IMR-90 (cell line): ENCODE measurements at regions not wholly inside any gene's neighbourhood (a gene's known extent, or its start where the extent isn't known, plus 50 kb on each side); places are given as distances from the start of the nearest gene placed in this dataset.

Experiments used
- ATAC-seq: fragments of 200-7000 bp; cut with Tn5 transposase; 2 replicates; pipeline ENCODE4 v1.9.1; 2020; ENCODE audit warnings: low read depth, mild to moderate bottlenecking, moderate library complexity
- BruUV-seq: library from RNA; stranded (reverse); fragments of 400-500 nt; replicated peaks from 2 replicates; lab custom pipeline; 2021; lab: Mats Ljungman, UMichigan
- CTCF ChIA-PET: fragments of 300-600 bp; formaldehyde crosslinking; extraction: SDS; loops from one replicate; lab custom pipeline; 2021; ENCODE audit warnings: antibody characterized with exemption; lab: Yijun Ruan, JAX
- POLR2A ChIA-PET: fragments of 300-600 bp; sonication (Branson Sonifier 250); formaldehyde crosslinking; loops from one replicate; lab custom pipeline; 2022; ENCODE audit warnings: antibody characterized with exemption; ENCODE audit not compliant: unreplicated experiment; lab: Charles Lee
- DNase-seq: peaks from one replicate; pipeline ENCODE4 v3.0.0; 2013
- H2AFZ ChIP-seq: replicated peaks from 2 replicates; pipeline ENCODE3; 2013; ENCODE audit warnings: low read length, mild to moderate bottlenecking; ENCODE audit not compliant: poor library complexity
- H2AK5ac ChIP-seq: 2 replicates; pipeline ENCODE4 v1.6.1; 2013; ENCODE audit warnings: low read depth, low read length, inconsistent platforms
- H2AK9ac ChIP-seq: replicated peaks from 2 replicates; pipeline ENCODE3; 2013; ENCODE audit warnings: mild to moderate bottlenecking, low read depth, low read length, moderate library complexity; ENCODE audit not compliant: poor library complexity
- H2BK120ac ChIP-seq: 2 replicates; pipeline ENCODE4 v1.6.1; 2013; ENCODE audit warnings: low read depth, low read length, inconsistent platforms
- H2BK15ac ChIP-seq: 3 replicates; pipeline ENCODE4 v1.6.1; 2013; ENCODE audit warnings: low read depth, low read length, inconsistent platforms
- H2BK20ac ChIP-seq: 2 replicates; pipeline ENCODE4 v1.6.1; 2013; ENCODE audit warnings: low read depth, mild to moderate bottlenecking, inconsistent platforms, low read length, moderate library complexity
- H2BK5ac ChIP-seq: 2 replicates; pipeline ENCODE4 v1.6.1; 2013; ENCODE audit warnings: mild to moderate bottlenecking, low read depth, low read length, inconsistent platforms; ENCODE audit not compliant: poor library complexity, severe bottlenecking
- H3K14ac ChIP-seq: replicated peaks from 2 replicates; pipeline ENCODE4 v1.6.1; 2013; ENCODE audit warnings: low read depth, low read length, inconsistent platforms
- H3K18ac ChIP-seq: 2 replicates; pipeline ENCODE4 v1.6.1; 2013; ENCODE audit warnings: low read depth, low read length, control low read depth
- H3K23ac ChIP-seq: 2 replicates; pipeline ENCODE4 v1.6.1; 2013; ENCODE audit warnings: low read depth, low read length, inconsistent platforms
- H3K27ac ChIP-seq: 2 replicates; pipeline ENCODE4 v1.5.1; 2013; ENCODE audit warnings: mild to moderate bottlenecking, control low read depth, low read length; ENCODE audit not compliant: insufficient read depth
- H3K27me3 ChIP-seq: 2 replicates; pipeline ENCODE4 v1.6.1; 2013; ENCODE audit warnings: low read length; ENCODE audit not compliant: control insufficient read depth, insufficient read depth
- H3K36me3 ChIP-seq: 2 replicates; pipeline ENCODE4 v1.6.1; 2013; ENCODE audit warnings: low read length, mixed read lengths; ENCODE audit not compliant: control insufficient read depth, insufficient read depth
- H3K4ac ChIP-seq: 2 replicates; pipeline ENCODE4 v1.6.1; 2013; ENCODE audit warnings: low read depth, low read length, inconsistent platforms
- H3K4me1 ChIP-seq: 2 replicates; pipeline ENCODE4 v1.6.1; 2013; ENCODE audit warnings: low read length, mixed read lengths; ENCODE audit not compliant: control insufficient read depth, insufficient read depth
- H3K4me2 ChIP-seq: 2 replicates; pipeline ENCODE4 v1.6.1; 2013; ENCODE audit warnings: low read depth, mild to moderate bottlenecking, control low read depth, low read length, moderate library complexity
- H3K4me3 ChIP-seq: 2 replicates; pipeline ENCODE4 v1.5.1; 2013; ENCODE audit warnings: low read depth, mild to moderate bottlenecking, control low read depth, low read length, moderate library complexity; ENCODE audit not compliant: insufficient read depth
- H3K56ac ChIP-seq: 2 replicates; pipeline ENCODE4 v1.6.1; 2013; ENCODE audit warnings: low read length, inconsistent platforms; ENCODE audit not compliant: insufficient read depth; ENCODE audit errors: extremely low read depth
- H3K79me1 ChIP-seq, 2 experiments: 2 replicates each; pipeline ENCODE4 v1.6.1; 2013; ENCODE audit warnings: low read length in 2 of 2, inconsistent platforms in 1 of 2, low read depth in 1 of 2
- H3K9ac ChIP-seq: 2 replicates; pipeline ENCODE4 v1.6.1; 2013; ENCODE audit warnings: low read depth, low read length, control low read depth
- H3K9me1 ChIP-seq: 2 replicates; pipeline ENCODE4 v1.6.1; 2013; ENCODE audit warnings: low read length, inconsistent platforms; ENCODE audit not compliant: insufficient read depth
- H3K9me3 ChIP-seq: 2 replicates; pipeline ENCODE4 v1.6.1; 2013; ENCODE audit warnings: low read length; ENCODE audit not compliant: control insufficient read depth, insufficient read depth
- H4K20me1 ChIP-seq: 2 replicates; pipeline ENCODE4 v1.6.1; 2013; ENCODE audit warnings: low read length, inconsistent platforms; ENCODE audit not compliant: insufficient read depth
- H4K5ac ChIP-seq: 2 replicates; pipeline ENCODE4 v1.6.1; 2013; ENCODE audit warnings: mild to moderate bottlenecking, low read depth, low read length, control low read depth
- H4K8ac ChIP-seq, 2 experiments: 2 replicates each; pipeline ENCODE4 v1.6.1; 2013; ENCODE audit warnings: low read depth in 2 of 2, low read length in 2 of 2, control low read depth in 1 of 2, inconsistent platforms in 1 of 2
- H4K91ac ChIP-seq: 2 replicates; pipeline ENCODE4 v1.6.1; 2013; ENCODE audit warnings: low read depth, low read length, inconsistent platforms; ENCODE audit not compliant: insufficient read depth
- BHLHE40 ChIP-seq: fragments of 150-350 bp; IDR thresholded peaks from 2 replicates; pipeline ENCODE4 v1.6.1; 2016; ENCODE audit warnings: mild to moderate bottlenecking, low read depth, low read length
- CEBPB ChIP-seq: IDR thresholded peaks from 2 replicates; pipeline ENCODE4 v1.6.1; 2012; ENCODE audit warnings: low read depth, low read length, improper control_type of control experiment
- CHD1 ChIP-seq: IDR thresholded peaks from 2 replicates; pipeline ENCODE4 v1.6.1; 2012; ENCODE audit warnings: low read depth, low read length, improper control_type of control experiment
- FOS ChIP-seq: fragments of 150-350 bp; IDR thresholded peaks from 2 replicates; pipeline ENCODE4 v1.6.1; 2016; ENCODE audit warnings: low read depth, low read length
- MAFK ChIP-seq: IDR thresholded peaks from 2 replicates; pipeline ENCODE4 v1.6.1; 2012; ENCODE audit warnings: low read depth, low read length, improper control_type of control experiment
- MAZ ChIP-seq: IDR thresholded peaks from 2 replicates; pipeline ENCODE4 v1.6.1; 2012; ENCODE audit warnings: low read depth, mild to moderate bottlenecking, low read length, improper control_type of control experiment, moderate library complexity, borderline replicate concordance
- MXI1 ChIP-seq: IDR thresholded peaks from 2 replicates; pipeline ENCODE4 v1.6.1; 2012; ENCODE audit warnings: low read depth, mild to moderate bottlenecking, low read length, moderate library complexity, borderline replicate concordance
- NFE2L2 ChIP-seq: fragments of 150-350 bp; IDR thresholded peaks from 2 replicates; pipeline ENCODE4 v1.6.1; 2016; ENCODE audit warnings: low read depth, mild to moderate bottlenecking, low read length
- POLR2A ChIP-seq: IDR thresholded peaks from 2 replicates; pipeline ENCODE4 v1.6.1; 2012; ENCODE audit warnings: mild to moderate bottlenecking, low read depth, low read length
- RAD21 ChIP-seq: IDR thresholded peaks from 2 replicates; pipeline ENCODE4 v1.6.1; 2012; ENCODE audit warnings: low read length, improper control_type of control experiment
- RCOR1 ChIP-seq: IDR thresholded peaks from 2 replicates; pipeline ENCODE4 v1.6.1; 2012; ENCODE audit warnings: mild to moderate bottlenecking, low read length, improper control_type of control experiment; ENCODE audit not compliant: insufficient replicate concordance
- RFX5 ChIP-seq: IDR thresholded peaks from 2 replicates; pipeline ENCODE4 v1.8.0; 2012; ENCODE audit warnings: low read depth, mild to moderate bottlenecking, low read length, moderate library complexity
- SMC3 ChIP-seq: fragments of 150-350 bp; IDR thresholded peaks from 2 replicates; pipeline ENCODE4 v1.6.1; 2016; ENCODE audit warnings: low read depth, mild to moderate bottlenecking, antibody characterized with exemption, low read length, moderate library complexity
- WGBS, 2 experiments: methylation state at CpG; one replicate each; pipeline versions ENCODE4 v1.1.5 to v1.1.7; 2013; ENCODE audit warnings: missing lambda C conversion rate in 2 of 2; ENCODE audit not compliant: insufficient read length in 1 of 2; ENCODE audit errors: extremely low coverage in 2 of 2; 5-methylcytosine and 5-hydroxymethylcytosine counted together
- dilution Hi-C: fragments of 300-500 bp; cut with HindIII; formaldehyde crosslinking; loops from one replicate; pipeline ENCODE4 v1.14.3; 2018; ENCODE audit warnings: low sequenced_read_pairs; ENCODE audit not compliant: unreplicated experiment
- in situ Hi-C: fragments of 300-500 bp; cut with MboI; formaldehyde crosslinking; loops from 3 replicates; pipeline ENCODE4 v1.14.3; 2019; ENCODE audit warnings: low sequenced_read_pairs, inconsistent platforms, mixed read lengths
- intact Hi-C: fragments of 100-400 bp; cut with micrococcal nuclease; formaldehyde crosslinking; loops from 2 replicates; pipeline ENCODE4 v1.10.0; 2022
- TF ChIP-seq, protein P1 (sequence below): fragments of 150-350 bp; IDR thresholded peaks from 2 replicates; pipeline ENCODE4 v1.6.1; 2017; ENCODE audit warnings: mild to moderate bottlenecking, antibody characterized with exemption, low read length, low read depth
- TF ChIP-seq, protein P2 (sequence below): fragments of 150-350 bp; IDR thresholded peaks from 2 replicates; pipeline ENCODE4 v1.6.1; 2016; ENCODE audit warnings: low read depth, mild to moderate bottlenecking, low read length, moderate library complexity, borderline replicate concordance
- TF ChIP-seq, protein P3 (sequence below): conservative IDR thresholded peaks from 2 replicates; pipeline ENCODE4 v1.5.1; 2012; ENCODE audit warnings: mild to moderate bottlenecking, low read depth, low read length, improper control_type of control experiment

DNA sequence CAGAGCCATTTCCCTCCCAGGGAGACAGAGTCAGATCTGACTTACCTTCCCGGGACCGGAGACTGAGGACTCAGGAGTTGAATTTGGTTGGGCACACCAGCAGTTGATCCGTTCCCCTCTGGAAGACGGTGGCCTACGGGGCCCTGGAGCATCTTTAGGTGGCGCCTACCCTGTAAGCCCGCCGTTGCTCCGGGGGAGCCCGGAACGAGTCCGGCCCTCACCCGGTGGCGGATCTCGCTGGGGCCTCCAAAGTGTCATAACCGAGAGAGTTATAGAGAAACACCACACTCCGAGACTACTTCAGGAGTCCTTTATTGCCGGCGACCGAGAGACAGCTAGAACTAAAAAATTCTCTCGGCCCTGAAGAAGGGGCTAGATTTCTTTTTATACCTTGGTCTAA lies 182.8 kb upstream of the MBL2 start:
- Histone ChIP-seq H2AFZ (no peak overlapping the region), H2AK5ac (no peak overlapping the region), H3K4me1 (no peaks in the 10 kb centered on the region), H3K56ac (no peak overlapping the region), H2AK9ac (no peak overlapping the region), H4K5ac (no peak overlapping the region), H2BK20ac (no peak overlapping the region), H3K79me1 (no peaks in the 10 kb centered on the region), H3K4me2 (no peak overlapping the region), H4K20me1 (no peaks in the 10 kb centered on the region), H3K36me3 (no peaks in the 10 kb centered on the region), H3K9me1 (no peaks in the 10 kb centered on the region), H3K14ac (no peak overlapping the region), H3K23ac (no peak overlapping the region), H3K27me3 (no peaks in the 10 kb centered on the region), H3K27ac (no peak overlapping the region), H3K9ac (no peak overlapping the region), H3K4ac (no peak overlapping the region), H2BK15ac (no peak overlapping the region), H3K9me3 (no peaks in the 10 kb centered on the region), H3K4me3 (no peak overlapping the region), H4K8ac (no peak overlapping the region), H2BK120ac (no peak overlapping the region), H4K91ac (no peak overlapping the region), H2BK5ac (no peak overlapping the region), H3K18ac (no peak overlapping the region)
- in situ Hi-C loops (no loop called here), intact Hi-C loops (no loop called here), dilution Hi-C loops (no loop called here)
- WGBS, 2 experiments, result 100% methylated on average over 3 of the region's 21 CpGs; no CpG with 5 or more reads in 1 of the 2 experiments
- DNase-seq (no peak), ATAC-seq (no peak)
- TF ChIP-seq MXI1 (no peak), NFE2L2 (no peak), FOS (no peak), POLR2A (no peak), MAFK (no peak), MAZ (no peak), SMC3 (no peak), BHLHE40 (no peak), CHD1 (no peak), CEBPB (no peak), RCOR1 (no peak), RAD21 (no peak), RFX5 (no peak)
- TF ChIP-seq, protein P1, sequence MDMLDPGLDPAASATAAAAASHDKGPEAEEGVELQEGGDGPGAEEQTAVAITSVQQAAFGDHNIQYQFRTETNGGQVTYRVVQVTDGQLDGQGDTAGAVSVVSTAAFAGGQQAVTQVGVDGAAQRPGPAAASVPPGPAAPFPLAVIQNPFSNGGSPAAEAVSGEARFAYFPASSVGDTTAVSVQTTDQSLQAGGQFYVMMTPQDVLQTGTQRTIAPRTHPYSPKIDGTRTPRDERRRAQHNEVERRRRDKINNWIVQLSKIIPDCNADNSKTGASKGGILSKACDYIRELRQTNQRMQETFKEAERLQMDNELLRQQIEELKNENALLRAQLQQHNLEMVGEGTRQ, result no peak
- TF ChIP-seq, protein P2, sequence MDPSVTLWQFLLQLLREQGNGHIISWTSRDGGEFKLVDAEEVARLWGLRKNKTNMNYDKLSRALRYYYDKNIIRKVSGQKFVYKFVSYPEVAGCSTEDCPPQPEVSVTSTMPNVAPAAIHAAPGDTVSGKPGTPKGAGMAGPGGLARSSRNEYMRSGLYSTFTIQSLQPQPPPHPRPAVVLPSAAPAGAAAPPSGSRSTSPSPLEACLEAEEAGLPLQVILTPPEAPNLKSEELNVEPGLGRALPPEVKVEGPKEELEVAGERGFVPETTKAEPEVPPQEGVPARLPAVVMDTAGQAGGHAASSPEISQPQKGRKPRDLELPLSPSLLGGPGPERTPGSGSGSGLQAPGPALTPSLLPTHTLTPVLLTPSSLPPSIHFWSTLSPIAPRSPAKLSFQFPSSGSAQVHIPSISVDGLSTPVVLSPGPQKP, result no peak
- TF ChIP-seq, protein P3, sequence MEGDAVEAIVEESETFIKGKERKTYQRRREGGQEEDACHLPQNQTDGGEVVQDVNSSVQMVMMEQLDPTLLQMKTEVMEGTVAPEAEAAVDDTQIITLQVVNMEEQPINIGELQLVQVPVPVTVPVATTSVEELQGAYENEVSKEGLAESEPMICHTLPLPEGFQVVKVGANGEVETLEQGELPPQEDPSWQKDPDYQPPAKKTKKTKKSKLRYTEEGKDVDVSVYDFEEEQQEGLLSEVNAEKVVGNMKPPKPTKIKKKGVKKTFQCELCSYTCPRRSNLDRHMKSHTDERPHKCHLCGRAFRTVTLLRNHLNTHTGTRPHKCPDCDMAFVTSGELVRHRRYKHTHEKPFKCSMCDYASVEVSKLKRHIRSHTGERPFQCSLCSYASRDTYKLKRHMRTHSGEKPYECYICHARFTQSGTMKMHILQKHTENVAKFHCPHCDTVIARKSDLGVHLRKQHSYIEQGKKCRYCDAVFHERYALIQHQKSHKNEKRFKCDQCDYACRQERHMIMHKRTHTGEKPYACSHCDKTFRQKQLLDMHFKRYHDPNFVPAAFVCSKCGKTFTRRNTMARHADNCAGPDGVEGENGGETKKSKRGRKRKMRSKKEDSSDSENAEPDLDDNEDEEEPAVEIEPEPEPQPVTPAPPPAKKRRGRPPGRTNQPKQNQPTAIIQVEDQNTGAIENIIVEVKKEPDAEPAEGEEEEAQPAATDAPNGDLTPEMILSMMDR, result no peak
- ChIA-PET POLR2A (no interaction called here), CTCF (no interaction called here)
- BruUV-seq, result no TSS peak
